Natural killer cell (primary cell): ENCODE measurements at regions not wholly inside any gene's neighbourhood (a gene's known extent, or its start where the extent isn't known, plus 50 kb on each side); places are given as distances from the start of the nearest gene placed in this dataset.

Experiments
- ATAC-seq, 3 donors: fragments of 150-1000 bp in 2 of 3; fragments of 200-7000 bp in 1 of 3; cut with Tn5 transposase; 1 replicate in 1 of 3; 2 replicates in 2 of 3; pipeline ENCODE4 v1.10.0; 2021; ENCODE audit warnings: mild to moderate bottlenecking in 2 of 3, moderate library complexity in 2 of 3
- DNase-seq, 2 donors: peaks; one replicate each; pipeline versions ENCODE4 v3.0.0 to v3.0.0-alpha.2; 2013 to 2021; ENCODE audit warnings: mixed read lengths in 1 of 2
- H3K27ac ChIP-seq: one replicate; pipeline ENCODE4 v1.5.1; 2013; ENCODE audit warnings: mild to moderate bottlenecking, low read length
- H3K27me3 ChIP-seq: one replicate; pipeline ENCODE4 v1.6.1; 2013; ENCODE audit warnings: low read length; ENCODE audit not compliant: control insufficient read depth, insufficient read depth
- H3K36me3 ChIP-seq: one replicate; pipeline ENCODE4 v1.6.1; 2013; ENCODE audit warnings: low read length; ENCODE audit not compliant: control insufficient read depth, insufficient read depth
- H3K4me1 ChIP-seq: one replicate; pipeline ENCODE4 v1.6.1; 2013; ENCODE audit warnings: low read length; ENCODE audit not compliant: control insufficient read depth, insufficient read depth
- H3K4me3 ChIP-seq: one replicate; pipeline ENCODE4 v1.5.1; 2013; ENCODE audit warnings: low read length
- H3K9me3 ChIP-seq: one replicate; pipeline ENCODE4 v1.6.1; 2013; ENCODE audit warnings: low read length; ENCODE audit not compliant: control insufficient read depth, insufficient read depth
- H3K27ac Mint-ChIP-seq, 2 donors: one replicate each; pipeline ENCODE4 v1.8.0; 2022; ENCODE audit warnings: mild to moderate bottlenecking in 2 of 2, mixed read lengths in 2 of 2, moderate library complexity in 1 of 2
- H3K27me3 Mint-ChIP-seq, 2 donors: one replicate each; pipeline ENCODE4 v1.8.0; 2022; ENCODE audit warnings: low read depth in 2 of 2, mixed read lengths in 2 of 2
- H3K36me3 Mint-ChIP-seq: one replicate; pipeline ENCODE4 v1.8.0; 2022; ENCODE audit warnings: mixed read lengths
- H3K4me1 Mint-ChIP-seq, 2 donors: one replicate each; pipeline ENCODE4 v1.8.0; 2022; ENCODE audit warnings: mixed read lengths in 2 of 2
- H3K4me3 Mint-ChIP-seq: one replicate; pipeline ENCODE4 v1.8.0; 2022; ENCODE audit warnings: mild to moderate bottlenecking, moderate library complexity, mixed read lengths
- H3K9me3 Mint-ChIP-seq, 2 donors: one replicate each; pipeline ENCODE4 v1.8.0; 2022; ENCODE audit warnings: mixed read lengths in 2 of 2
- CTCF ChIP-seq: fragments of 200-600 bp; IDR thresholded peaks from one replicate; pipeline ENCODE4 v1.8.0; 2022; ENCODE audit warnings: antibody characterized with exemption
- WGBS: methylation state at CpG from one replicate; pipeline ENCODE4 v1.1.7; 2013; ENCODE audit warnings: missing lambda C conversion rate; ENCODE audit not compliant: insufficient coverage; 5-methylcytosine and 5-hydroxymethylcytosine counted together
- intact Hi-C: fragments of 100-400 bp; cut with micrococcal nuclease; formaldehyde crosslinking; loops from one replicate; pipeline ENCODE4 v1.14.2; 2022

GRCh38 chr5:5040712-5041111 is 99.4 kb upstream of the ADAMTS16 start:
- Histone ChIP-seq H3K27me3 (no peaks in the 10 kb centered on the region), H3K4me1 (no peaks in the 10 kb centered on the region), H3K4me3 (no peak overlapping the region), H3K9me3 (no peaks in the 10 kb centered on the region), H3K27ac (no peak overlapping the region), H3K36me3 (no peaks in the 10 kb centered on the region)
- intact Hi-C loops: no loop called here
- Mint-ChIP-seq H3K27ac (no peak overlapping the region), H3K36me3 (peaks cover 7% of the 10 kb centered on the region), H3K27me3 (no peaks in the 10 kb centered on the region), H3K4me1 (no peaks in the 10 kb centered on the region), H3K9me3 (peaks cover 8 to 10% of the 10 kb centered on the region in 2 donors), H3K4me3 (no peak overlapping the region)
- WGBS: 86% methylated on average over 3 of the region's 3 CpGs
- DNase-seq (no peak), ATAC-seq (no peak)
- TF ChIP-seq CTCF: no peak

GRCh38 chr5:5042806-5043205 is 97.3 kb upstream of the ADAMTS16 start:
- ATAC-seq: no peak
- no peak for TF ChIP-seq CTCF
- Histone ChIP-seq H3K36me3 (no peaks in the 10 kb centered on the region), H3K4me3 (no peak overlapping the region), H3K27ac (no peak overlapping the region), H3K27me3 (no peaks in the 10 kb centered on the region), H3K4me1 (no peaks in the 10 kb centered on the region), H3K9me3 (no peaks in the 10 kb centered on the region)
- Mint-ChIP-seq H3K4me1 (no peaks in the 10 kb centered on the region), H3K9me3 (peaks cover 3 to 7% of the 10 kb centered on the region in 2 donors), H3K27me3 (no peaks in the 10 kb centered on the region), H3K27ac (no peak overlapping the region), H3K36me3 (no peaks in the 10 kb centered on the region), H3K4me3 (no peak overlapping the region)
- no peak for DNase-seq
- intact Hi-C loops: no loop called here

- Histone ChIP-seq H3K27ac (no peak overlapping the region), H3K9me3 (no peaks in the 10 kb centered on the region), H3K27me3 (no peaks in the 10 kb centered on the region), H3K4me1 (no peaks in the 10 kb centered on the region), H3K4me3 (no peak overlapping the region), H3K36me3 (no peaks in the 10 kb centered on the region)
- no peak overlapping the region for H3K27ac Mint-ChIP-seq
- ATAC-seq (no peak), DNase-seq (no peak)
- intact Hi-C loops: no loop called here
- 86% methylated on average over 1 of the region's 2 CpGs for WGBS
- no peak for TF ChIP-seq CTCF
- H3K27me3 Mint-ChIP-seq: no peaks in the 10 kb centered on the region
- H3K4me1 Mint-ChIP-seq: no peaks in the 10 kb centered on the region
- peaks cover 3 to 6% of the 10 kb centered on the region in 2 donors for H3K9me3 Mint-ChIP-seq
- no peak overlapping the region for H3K4me3 Mint-ChIP-seq
- no peaks in the 10 kb centered on the region for H3K36me3 Mint-ChIP-seq
Observed at GRCh38 chr5:5043346-5043745, 96.8 kb upstream of the ADAMTS16 start.

- no peak overlapping the region for H3K27ac ChIP-seq
- no peak overlapping the region for H3K27ac Mint-ChIP-seq
- H3K4me3 Mint-ChIP-seq: no peak overlapping the region
- no peak for TF ChIP-seq CTCF
- no peaks in the 10 kb centered on the region for H3K27me3 ChIP-seq
- no peaks in the 10 kb centered on the region for H3K36me3 Mint-ChIP-seq
- no peaks in the 10 kb centered on the region for H3K27me3 Mint-ChIP-seq
- H3K4me1 ChIP-seq: no peaks in the 10 kb centered on the region
- H3K9me3 ChIP-seq: no peaks in the 10 kb centered on the region
- H3K9me3 Mint-ChIP-seq: peaks cover 3 to 7% of the 10 kb centered on the region in 2 donors
- H3K4me1 Mint-ChIP-seq: no peaks in the 10 kb centered on the region
- WGBS: 92% methylated on average over 2 of the region's 3 CpGs
- ATAC-seq (no peak), DNase-seq (no peak)
- H3K36me3 ChIP-seq: no peaks in the 10 kb centered on the region
- intact Hi-C loops: no loop called here
- H3K4me3 ChIP-seq: no peak overlapping the region
Observed at GRCh38 chr5:5044247-5044840, 95.8 kb upstream of the ADAMTS16 start.
